Loucy (cell line): ENCODE measurements at regions not wholly inside any gene's neighbourhood (a gene's known extent, or its start where the extent isn't known, plus 50 kb on each side); places are given as distances from the start of the nearest gene placed in this dataset.

Source experiments
- CTCF ChIP-seq: fragments of 200-600 bp; sonication (generic); conservative IDR thresholded peaks from 2 replicates; pipeline ENCODE4 v1.5.1; 2014; ENCODE audit warnings: mild to moderate bottlenecking, antibody characterized with exemption, low read length
- EZH2phosphoT487 ChIP-seq: fragments of 200-600 bp; IDR thresholded peaks from 2 replicates; pipeline ENCODE4 v1.6.1; 2018; ENCODE audit warnings: antibody characterized with exemption, mild to moderate bottlenecking, moderate library complexity, borderline replicate concordance

GRCh38 chr2:53093355-53093754 lies 674.2 kb upstream of the CHAC2 start:
- no peak for TF ChIP-seq CTCF
- no peak for TF ChIP-seq EZH2phosphoT487
